HepG2 (cell line): ENCODE measurements at regions not wholly inside any gene's neighbourhood (a gene's known extent, or its start where the extent isn't known, plus 50 kb on each side); places are given as distances from the start of the nearest gene placed in this dataset.

Source experiments
- ATAC-seq: fragments of 200-7000 bp; cut with Tn5 transposase; 3 replicates; pipeline ENCODE4 v1.9.1; 2020; ENCODE audit warnings: mild to moderate bottlenecking, moderate library complexity
- BruUV-seq: library from RNA; stranded (reverse); fragments of 400-500 nt; replicated peaks from 2 replicates; lab custom pipeline; 2021; lab: Mats Ljungman, UMichigan
- CTCF ChIA-PET: fragments of 300-600 bp; formaldehyde crosslinking; extraction: SDS; loops from one replicate; lab custom pipeline; 2021; ENCODE audit warnings: low total read pairs, inconsistent platforms, low intra/inter-chr PET ratio; lab: Yijun Ruan, JAX
- POLR2A ChIA-PET: fragments of 350-600 bp; sonication (Branson Sonifier 250); formaldehyde crosslinking; loops from one replicate; lab custom pipeline; 2020; ENCODE audit warnings: antibody characterized with exemption, inconsistent platforms; lab: Yijun Ruan, JAX
- DNase-seq: peaks from one replicate; pipeline ENCODE4 v3.0.0-alpha.2; 2015; ENCODE audit warnings: low spot score
- FAIRE-seq: peaks from 3 replicates; lab custom pipeline; 2011; peaks lifted over from hg19 to GRCh38; lab: Jason Lieb, UNC
- H2AFZ ChIP-seq: one replicate; pipeline ENCODE4 v1.6.1; 2011; ENCODE audit warnings: low read length, inconsistent platforms
- H3K27ac ChIP-seq: fragments of 300-600 bp; 3 replicates; pipeline ENCODE4 v1.8.0; 2011; ENCODE audit warnings: mixed run types, mild to moderate bottlenecking, mixed read lengths, low read length, inconsistent platforms; ENCODE audit not compliant: insufficient read depth; ENCODE audit errors: extremely low read length
- H3K27me3 ChIP-seq, 2 experiments: fragments of 200-600 bp in 1 of 2; 2 replicates in 1 of 2; 3 replicates in 1 of 2; pipeline versions ENCODE4 v1.6.0 to v1.8.0; 2011; ENCODE audit warnings: low read length in 2 of 2, mild to moderate bottlenecking in 2 of 2, moderate library complexity in 2 of 2, inconsistent platforms in 1 of 2; ENCODE audit not compliant: insufficient read depth in 2 of 2, control insufficient read depth in 1 of 2
- H3K36me3 ChIP-seq, 2 experiments: fragments of 200-600 bp in 1 of 2; replicated peaks in 1 of 2; 2 replicates in 1 of 2; 3 replicates in 1 of 2; pipeline versions ENCODE4 v1.5.1 to v1.8.0; 2011; ENCODE audit warnings: low read length in 2 of 2, inconsistent platforms in 1 of 2; ENCODE audit not compliant: insufficient read depth in 2 of 2, control insufficient read depth in 1 of 2
- H3K4me1 ChIP-seq: 2 replicates; pipeline ENCODE4 v1.5.1; 2012; ENCODE audit warnings: low read length, inconsistent platforms; ENCODE audit not compliant: insufficient read depth
- H3K4me2 ChIP-seq: 2 replicates; pipeline ENCODE4 v1.6.0; 2011; ENCODE audit warnings: low read depth, low read length, inconsistent platforms
- H3K4me3 ChIP-seq, 3 experiments: fragments of 200-600 bp in 1 of 3; sonication (generic), shearing (Covaris generic) in 1 of 3; replicated peaks in 1 of 3; 2 replicates each; pipeline ENCODE4 v1.5.1; 2011 to 2016; ENCODE audit warnings: low read length in 3 of 3, inconsistent platforms in 2 of 3, low read depth in 2 of 3, mild to moderate bottlenecking in 2 of 3, control low read depth in 1 of 3, mixed read lengths in 1 of 3; ENCODE audit not compliant: insufficient read depth in 1 of 3
- H3K79me2 ChIP-seq: one replicate; pipeline ENCODE4 v1.6.1; 2011; ENCODE audit warnings: low read length, inconsistent platforms; ENCODE audit not compliant: insufficient read depth
- H3K9ac ChIP-seq: 2 replicates; pipeline ENCODE4 v1.6.0; 2011; ENCODE audit warnings: mild to moderate bottlenecking, low read depth, low read length, inconsistent platforms; ENCODE audit not compliant: insufficient read depth
- H3K9me3 ChIP-seq: 2 replicates; pipeline ENCODE4 v1.5.1; 2012; ENCODE audit warnings: mild to moderate bottlenecking, low read length
- H4K20me1 ChIP-seq: 2 replicates; pipeline ENCODE4 v1.6.0; 2011; ENCODE audit warnings: inconsistent platforms, mild to moderate bottlenecking, low read length, moderate library complexity; ENCODE audit not compliant: insufficient read depth
- ARID3A ChIP-seq: IDR thresholded peaks from 2 replicates; pipeline ENCODE4 v1.6.1; 2012; ENCODE audit warnings: low read depth, low read length, improper control_type of control experiment
- CREB1 ChIP-seq, 2 experiments: fragments of 450-650 bp in 1 of 2; IDR thresholded peaks; 2 replicates each; pipeline ENCODE4 v1.6.1; 2016 to 2017; ENCODE audit warnings: control low read depth in 1 of 2, mild to moderate bottlenecking in 1 of 2, missing compliant biosample characterization in 1 of 2, missing genetic modification characterization in 1 of 2
- IRF9 ChIP-seq: sonication (generic); formaldehyde crosslinking; IDR thresholded peaks from 2 replicates; pipeline ENCODE4 v1.8.0; 2022; ENCODE audit warnings: missing genetic modification reagents, mild to moderate bottlenecking, borderline replicate concordance
- KAT8 ChIP-seq: IDR thresholded peaks from 2 replicates; pipeline ENCODE4 v1.6.1; 2016; ENCODE audit warnings: missing genetic modification reagents, missing compliant biosample characterization
- POLR2G ChIP-seq: fragments of 200-400 bp; formaldehyde crosslinking; IDR thresholded peaks from 2 replicates; pipeline ENCODE4 v1.6.1; 2018; ENCODE audit warnings: mild to moderate bottlenecking, low read depth, low read length, moderate library complexity
- REL ChIP-seq: sonication (generic); formaldehyde crosslinking; conservative IDR thresholded peaks from 2 replicates; pipeline ENCODE4 v1.8.0; 2022; ENCODE audit warnings: mild to moderate bottlenecking, missing genetic modification reagents, moderate library complexity
- TBX3 ChIP-seq: fragments of 450-650 bp; IDR thresholded peaks from 2 replicates; pipeline ENCODE4 v1.6.1; 2017; ENCODE audit warnings: antibody characterized with exemption, mild to moderate bottlenecking, inconsistent platforms, borderline replicate concordance
- ZFP36L1 ChIP-seq: sonication (generic); formaldehyde crosslinking; IDR thresholded peaks from 2 replicates; pipeline ENCODE4 v1.8.0; 2022; ENCODE audit warnings: mild to moderate bottlenecking, missing genetic modification reagents, moderate library complexity
- ZMAT3 ChIP-seq: sonication (generic); formaldehyde crosslinking; conservative IDR thresholded peaks from 2 replicates; pipeline ENCODE4 v1.7.0; 2021; ENCODE audit warnings: missing genetic modification reagents
- WGBS: methylation state at CpG from one replicate; pipeline ENCODE4 v1.1.6; 2017; ENCODE audit warnings: low lambda C conversion rate; 5-methylcytosine and 5-hydroxymethylcytosine counted together
- in situ Hi-C: cut with HindIII; loops from 2 replicates; pipeline ENCODE4 v1.10.0; 2017; ENCODE audit warnings: low pct_unique_long_range_greater_than_20kb; ENCODE audit not compliant: extremely low pct_ligation_motif_present
- intact Hi-C: fragments of 100-400 bp; cut with micrococcal nuclease; formaldehyde crosslinking; loops from one replicate; pipeline ENCODE4 v1.10.0; 2022; ENCODE audit not compliant: unreplicated experiment

GRCh38 chr14:84643446-84643845, 886.5 kb upstream of the FLRT2 start:
- no peaks in the 10 kb centered on the region for H4K20me1 ChIP-seq
- in situ Hi-C loops: no loop called here
- no peak overlapping the region for H2AFZ ChIP-seq
- no peak overlapping the region for H3K27ac ChIP-seq
- no peaks in the 10 kb centered on the region for H3K27me3 ChIP-seq
- ChIA-PET CTCF (no interaction called here), POLR2A (no interaction called here)
- H3K9me3 ChIP-seq: peaks cover 57% of the 10 kb centered on the region
- H3K79me2 ChIP-seq: no peaks in the 10 kb centered on the region
- H3K4me1 ChIP-seq: no peaks in the 10 kb centered on the region
- no peak overlapping the region for H3K4me2 ChIP-seq
- 1% methylated on average over 3 of the region's 3 CpGs for WGBS
- no peak overlapping the region for H3K4me3 ChIP-seq
- no peak for TF ChIP-seq ZMAT3
- no peak for TF ChIP-seq IRF9 (CRISPR knock-in tag)
- no peak for TF ChIP-seq REL
- TF ChIP-seq ZFP36L1: no peak
- peak; percentile 11; the same call in 1 of the 2 replicates for TF ChIP-seq TBX3
- no TSS peak for BruUV-seq
- no peak overlapping the region for H3K9ac ChIP-seq
- intact Hi-C loops: no loop called here
- no peak for ATAC-seq
- DNase-seq: no peak
- no peak for FAIRE-seq
- no peaks in the 10 kb centered on the region for H3K36me3 ChIP-seq

- intact Hi-C loops (no loop called here), in situ Hi-C loops (no loop called here)
- 29% methylated on average over 6 of the region's 6 CpGs for WGBS
- Histone ChIP-seq H3K27me3 (no peaks in the 10 kb centered on the region), H3K27ac (no peak overlapping the region), H3K9me3 (peaks cover 62% of the 10 kb centered on the region), H3K79me2 (no peaks in the 10 kb centered on the region), H3K4me1 (no peaks in the 10 kb centered on the region), H3K4me2 (no peak overlapping the region), H2AFZ (no peak overlapping the region), H3K36me3 (no peaks in the 10 kb centered on the region), H3K4me3 (no peak overlapping the region), H4K20me1 (no peaks in the 10 kb centered on the region), H3K9ac (no peak overlapping the region)
- ATAC-seq: no peak
- no peak for TF ChIP-seq KAT8 (CRISPR knock-in tag)
- TF ChIP-seq POLR2G: no peak
- TF ChIP-seq ARID3A: no peak
- TF ChIP-seq CREB1 (IDR thresholded peaks at IDR 0.05): 0 out of 2 replicates have a peak, but pooled peaks have one; percentile 36
- no peak for TF ChIP-seq CREB1 (CRISPR knock-in tag; IDR thresholded peaks at IDR 0.05)
- CTCF ChIA-PET: no interaction called here
- no TSS peak for BruUV-seq
- POLR2A ChIA-PET: no interaction called here
- no peak for DNase-seq
- FAIRE-seq: no peak
These were observed 883.0 kb upstream of the FLRT2 start for GRCh38 chr14:84646786-84647500.
